ENCODE measurements at regions not wholly inside any gene's neighbourhood (a gene's known extent, or its start where the extent isn't known, plus 50 kb on each side); places are given as distances from the start of the nearest gene placed in this dataset.
"Not testable (repeated sequence)": the region's sequence is repeated elsewhere in the genome, so short reads cannot be mapped to it uniquely, and the experiment has no call there.

GRCh38 chr15:69554279-69554961, 101.8 kb downstream of the RPLP1 start:
- DNase-seq = no peak

- DNase-seq = no peak
These were observed 102.5 kb downstream of the RPLP1 start for GRCh38 chr15:69555080-69555479.

GRCh38 chr15:69556344-69556743, 103.7 kb downstream of the RPLP1 start:
- no peak for DNase-seq

DNA sequence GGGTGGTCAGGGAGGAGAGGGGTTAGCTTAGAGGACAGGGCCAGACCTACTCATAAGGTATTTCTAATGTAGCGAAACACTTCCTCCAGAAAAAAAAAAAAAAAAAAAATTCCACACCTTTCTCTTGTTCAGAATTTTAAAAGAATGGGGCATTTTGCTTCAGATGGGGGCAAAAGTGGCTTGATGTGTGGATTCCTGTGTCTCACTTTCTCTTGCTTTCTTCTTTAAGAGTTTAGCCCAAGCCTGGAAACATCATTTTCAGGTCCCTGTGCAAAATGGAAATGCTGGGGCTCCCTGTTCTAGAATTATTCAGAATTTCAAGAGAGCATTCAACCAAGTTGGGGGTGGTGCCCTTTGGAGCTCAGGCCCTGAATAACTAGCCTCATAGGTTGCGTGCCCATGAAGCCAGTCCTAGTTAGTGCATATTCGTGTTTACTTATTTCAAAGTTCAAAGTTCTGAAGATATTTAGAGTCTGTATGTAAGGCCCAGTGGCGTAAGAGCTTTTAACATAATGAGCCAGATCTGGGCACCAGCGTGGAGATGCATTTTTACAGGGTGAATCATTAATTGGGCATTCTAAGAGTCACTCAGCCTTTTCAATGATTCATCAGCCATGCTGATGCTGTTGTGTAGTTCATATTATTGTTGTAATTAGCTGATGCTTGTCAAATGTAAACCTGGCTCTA, 104.5 kb downstream of the RPLP1 start:
- DNase-seq = no peak

DNA sequence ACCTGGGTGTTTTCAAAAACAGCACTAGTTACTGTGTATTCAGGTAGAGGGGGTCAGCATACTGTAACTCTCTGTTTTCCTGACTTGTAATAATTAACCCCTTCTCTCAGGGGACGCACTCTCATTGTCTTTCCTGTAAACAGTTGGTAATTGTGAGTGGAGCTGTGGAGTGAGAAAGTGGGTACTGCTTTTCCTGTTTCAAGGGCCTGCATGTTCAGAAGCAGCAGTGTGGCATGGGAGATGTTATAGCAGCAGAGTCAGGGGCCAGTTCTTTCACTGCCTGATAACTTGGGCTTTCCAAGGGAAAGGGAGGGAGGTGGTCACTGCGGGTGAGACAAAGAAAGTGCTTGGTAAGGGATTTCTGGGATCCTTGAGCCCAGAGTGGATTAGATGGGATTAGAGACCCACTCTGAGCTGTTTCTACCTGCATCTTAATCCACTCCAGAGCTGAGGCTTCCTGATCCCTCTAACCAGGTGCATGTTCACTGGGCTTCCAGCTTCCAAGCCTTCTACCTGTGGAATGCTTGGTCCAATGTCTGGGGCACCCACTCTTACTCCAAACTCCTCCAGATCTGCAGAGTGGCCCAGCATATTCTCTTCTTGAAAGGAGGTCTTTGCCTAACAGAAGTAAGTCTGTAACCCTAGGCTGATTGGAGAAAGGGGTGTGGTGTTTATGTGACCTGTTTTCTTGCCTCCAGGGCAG, 105.2 kb downstream of the RPLP1 start:
- no peak for DNase-seq

GRCh38 chr15:69559440-69560190, 107.0 kb downstream of the RPLP1 start:
- DNase-seq = no peak

- DNase-seq = no peak
These were observed 108.6 kb downstream of the RPLP1 start for GRCh38 chr15:69561071-69561784.

GRCh38 chr15:69562116-69562515, 109.5 kb downstream of the RPLP1 start:
- DNase-seq = no peak

DNA sequence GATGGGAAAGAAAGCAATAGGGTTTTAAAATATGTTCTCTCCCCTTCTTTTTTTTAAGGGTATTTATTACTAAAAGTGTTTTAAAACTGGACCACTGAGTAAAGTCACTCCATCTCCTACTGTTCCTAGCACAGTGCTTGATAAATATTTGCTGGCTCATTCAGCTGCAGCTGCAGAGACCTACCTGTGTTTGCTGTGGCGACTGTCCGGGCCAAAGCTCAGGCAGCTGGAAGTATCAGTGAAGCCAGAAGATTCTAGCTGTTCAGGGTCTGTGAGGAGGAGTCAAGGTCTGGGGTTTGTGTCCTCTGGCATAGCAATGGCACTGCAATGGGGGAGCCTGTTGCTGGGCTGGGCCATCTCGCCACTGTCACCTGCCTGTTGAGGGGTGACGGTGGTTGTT, 109.9 kb downstream of the RPLP1 start:
- DNase-seq = no peak

GRCh38 chr15:69565066-69565655, 112.5 kb downstream of the RPLP1 start:
- DNase-seq = no peak

- not testable (repeated sequence) for DNase-seq
These were observed 114.7 kb downstream of the RPLP1 start for GRCh38 chr15:69567238-69567760.

GRCh38 chr15:69568173-69569009, 115.8 kb downstream of the RPLP1 start:
- DNase-seq = no peak

DNA sequence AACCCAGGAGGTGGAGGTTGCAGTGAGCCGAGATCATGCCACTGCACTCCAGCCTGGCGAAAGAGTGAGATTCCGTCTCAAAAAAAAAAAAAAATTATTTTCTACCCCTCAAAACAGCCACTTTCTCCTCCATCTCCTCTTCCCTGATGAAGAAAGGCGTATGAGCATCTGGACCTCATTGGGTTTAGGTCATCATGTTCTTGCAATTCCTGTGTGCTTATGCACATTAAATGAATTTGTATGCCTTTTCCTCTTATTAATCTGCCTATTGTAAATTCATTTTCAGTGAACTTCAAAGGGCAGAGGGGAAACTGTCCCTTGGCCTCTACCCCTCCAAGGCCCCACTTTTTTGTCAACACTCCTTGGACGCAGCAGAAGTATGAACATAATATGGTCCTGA, 117.8 kb downstream of the RPLP1 start:
- DNase-seq = no peak

DNA sequence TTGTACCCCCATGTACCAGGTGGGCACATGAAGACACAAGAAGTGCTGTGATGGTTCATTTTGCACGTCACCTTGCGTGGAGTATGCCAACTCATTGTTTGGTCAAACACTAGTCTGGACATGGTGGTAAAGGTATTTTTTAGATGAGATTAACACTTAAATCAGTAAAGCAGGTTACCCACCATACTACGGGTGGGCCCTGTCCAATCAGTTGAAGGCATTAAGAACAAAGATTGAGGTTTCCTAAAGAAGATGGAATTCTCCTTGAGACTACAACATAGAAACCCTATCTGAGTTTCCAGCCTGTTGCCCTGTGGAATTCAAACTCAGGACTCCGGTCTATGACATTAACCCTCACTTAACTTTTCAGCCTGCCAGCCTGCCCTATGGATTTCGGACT, 118.4 kb downstream of the RPLP1 start:
- DNase-seq = no peak

DNA sequence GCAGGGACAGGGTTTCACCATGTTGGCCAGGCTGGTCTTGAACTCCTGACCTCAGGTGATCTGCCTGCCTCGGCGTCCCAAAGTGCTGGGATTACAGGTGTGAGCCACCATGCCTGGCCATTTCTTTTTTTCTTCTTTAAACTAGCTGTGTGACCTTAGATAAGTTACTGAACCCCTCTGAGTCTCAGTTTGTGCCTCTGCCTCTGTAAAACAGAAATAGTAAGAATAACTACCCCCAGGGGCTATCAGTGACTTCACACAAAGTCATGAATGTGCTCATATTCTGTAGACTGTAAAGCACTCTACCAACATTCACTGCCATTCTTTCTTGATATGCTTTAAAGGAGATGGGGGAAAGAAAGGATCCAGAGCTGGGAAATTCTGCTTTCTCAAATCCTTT, 120.7 kb downstream of the RPLP1 start:
- not testable (repeated sequence) for DNase-seq

DNA sequence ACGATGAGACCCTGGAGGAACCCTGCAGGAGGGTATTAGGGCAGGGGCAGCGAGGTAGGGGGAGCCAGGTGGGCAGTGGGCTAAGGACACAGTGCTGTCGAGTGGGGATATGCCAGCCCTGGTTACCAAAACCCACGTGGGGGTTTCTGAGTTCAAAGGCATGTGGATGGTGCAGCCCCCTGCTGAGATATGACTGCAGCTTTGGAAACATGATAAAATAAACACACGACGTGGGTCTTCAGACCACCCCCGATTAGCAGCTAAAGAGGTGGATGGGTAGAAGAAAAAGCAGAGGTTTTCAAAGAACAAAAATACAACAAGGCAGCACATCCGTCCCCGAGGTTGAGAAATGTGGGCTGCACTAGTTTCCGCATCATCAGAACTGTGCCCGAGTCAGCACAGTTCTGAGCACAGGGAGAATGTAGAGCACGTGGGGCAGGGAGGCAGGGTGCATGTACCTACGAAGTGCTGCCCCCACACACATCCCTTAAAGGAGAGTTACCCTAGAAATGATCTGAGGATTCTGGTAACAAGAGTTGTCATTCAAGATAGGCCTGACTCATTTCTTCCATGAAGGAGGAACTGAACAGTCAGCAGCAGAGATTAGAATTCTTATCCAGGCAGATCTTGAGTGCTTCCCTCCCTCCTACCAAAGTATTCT, 121.3 kb downstream of the RPLP1 start:
- DNase-seq = no peak

GRCh38 chr15:69574506-69574905, 121.9 kb downstream of the RPLP1 start:
- no peak for DNase-seq

GRCh38 chr15:69575387-69575786, 122.8 kb downstream of the RPLP1 start:
- no peak for DNase-seq

- DNase-seq = no peak
These were observed 123.5 kb downstream of the RPLP1 start for GRCh38 chr15:69576035-69576526.

- DNase-seq = no peak
These were observed 124.3 kb downstream of the RPLP1 start for GRCh38 chr15:69576948-69577351.
